ENCODE measurements at regions not wholly inside any gene's neighbourhood (a gene's known extent, or its start where the extent isn't known, plus 50 kb on each side); places are given as distances from the start of the nearest gene placed in this dataset.

- Histone ChIP-seq H3K4me1 (ENCODE audit: control insufficient read depth, extremely low read depth, insufficient read depth, low read length) (no peaks in the 10 kb centered on the region), H3K27me3 (ENCODE audit: control insufficient read depth in 2 of 2, insufficient read depth in 2 of 2, low read length in 2 of 2) (no peaks in the 10 kb centered on the region), H2AFZ (ENCODE audit: low read depth, low read length) (no peak overlapping the region), H3K36me3 (ENCODE audit: control insufficient read depth in 2 of 2, extremely low read depth in 1 of 2, insufficient read depth in 2 of 2, low read length in 2 of 2) (no peaks in the 10 kb centered on the region), H3K4me3 (replicated peaks in 1 of 3; ENCODE audit: insufficient read depth in 1 of 3, low read depth in 1 of 3, low read length in 3 of 3) (no peak overlapping the region), H3K4me2 (ENCODE audit: insufficient read depth, low read length) (no peak overlapping the region), H3K9me1 (replicated peaks; ENCODE audit: control insufficient read depth, extremely low read depth, insufficient read depth, low read length) (no peaks in the 10 kb centered on the region), H4K20me1 (replicated peaks; ENCODE audit: control insufficient read depth, extremely low read depth, insufficient read depth, low read length) (no peaks in the 10 kb centered on the region), H3K9me3 (replicated peaks; ENCODE audit: control insufficient read depth, insufficient read depth, low read length) (no peaks in the 10 kb centered on the region), H3K9ac (replicated peaks; ENCODE audit: extremely low read depth, insufficient read depth, low read length) (no peak overlapping the region), H3K79me2 (ENCODE audit: control insufficient read depth, insufficient read depth, low read length) (no peaks in the 10 kb centered on the region), H3K27ac (ENCODE audit: insufficient read depth, low read depth, low read length) (no peak overlapping the region)
- TF ChIP-seq FOS (IDR thresholded peaks at IDR 0.05; ENCODE audit: borderline replicate concordance, insufficient read depth, low read length) (no peak), JUN (IDR thresholded peaks at IDR 0.05; ENCODE audit: borderline replicate concordance, insufficient read depth, insufficient read length, low read depth) (no peak), GATA2 (IDR thresholded peaks at IDR 0.05; ENCODE audit: insufficient read depth, insufficient read length, low read depth, low read length) (no peak), POLR2A (IDR thresholded peaks at IDR 0.05; ENCODE audit: low read depth, low read length) (no peak), POLR2AphosphoS5 (IDR thresholded peaks at IDR 0.05; ENCODE audit: insufficient read depth, low read depth, low read length) (no peak), EZH2 (IDR thresholded peaks at IDR 0.05; ENCODE audit: borderline replicate concordance, low read depth, low read length, severe bottlenecking) (no peak), MYC (IDR thresholded peaks at IDR 0.05; ENCODE audit: low read depth, low read length) (no peak)
- TF ChIP-seq, protein P1, sequence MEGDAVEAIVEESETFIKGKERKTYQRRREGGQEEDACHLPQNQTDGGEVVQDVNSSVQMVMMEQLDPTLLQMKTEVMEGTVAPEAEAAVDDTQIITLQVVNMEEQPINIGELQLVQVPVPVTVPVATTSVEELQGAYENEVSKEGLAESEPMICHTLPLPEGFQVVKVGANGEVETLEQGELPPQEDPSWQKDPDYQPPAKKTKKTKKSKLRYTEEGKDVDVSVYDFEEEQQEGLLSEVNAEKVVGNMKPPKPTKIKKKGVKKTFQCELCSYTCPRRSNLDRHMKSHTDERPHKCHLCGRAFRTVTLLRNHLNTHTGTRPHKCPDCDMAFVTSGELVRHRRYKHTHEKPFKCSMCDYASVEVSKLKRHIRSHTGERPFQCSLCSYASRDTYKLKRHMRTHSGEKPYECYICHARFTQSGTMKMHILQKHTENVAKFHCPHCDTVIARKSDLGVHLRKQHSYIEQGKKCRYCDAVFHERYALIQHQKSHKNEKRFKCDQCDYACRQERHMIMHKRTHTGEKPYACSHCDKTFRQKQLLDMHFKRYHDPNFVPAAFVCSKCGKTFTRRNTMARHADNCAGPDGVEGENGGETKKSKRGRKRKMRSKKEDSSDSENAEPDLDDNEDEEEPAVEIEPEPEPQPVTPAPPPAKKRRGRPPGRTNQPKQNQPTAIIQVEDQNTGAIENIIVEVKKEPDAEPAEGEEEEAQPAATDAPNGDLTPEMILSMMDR (IDR thresholded peaks at IDR 0.05; ENCODE audit: extremely low read depth in 1 of 2, insufficient read depth in 1 of 2, low read depth in 1 of 2, low read length in 2 of 2), result no peak
- TF ChIP-seq, protein P2, sequence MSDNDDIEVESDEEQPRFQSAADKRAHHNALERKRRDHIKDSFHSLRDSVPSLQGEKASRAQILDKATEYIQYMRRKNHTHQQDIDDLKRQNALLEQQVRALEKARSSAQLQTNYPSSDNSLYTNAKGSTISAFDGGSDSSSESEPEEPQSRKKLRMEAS (IDR thresholded peaks at IDR 0.05; ENCODE audit: insufficient read depth, insufficient read length), result no peak
- no peak for FAIRE-seq
- no peak for DNase-seq (ENCODE audit: low read depth, low spot score)
- BruUV-seq (replicated peaks), result no TSS peak
- ChIA-PET CTCF (no interaction called here), POLR2A (no interaction called here)
- intact Hi-C loops (cut with micrococcal nuclease) (no loop called here), dilution Hi-C loops (cut with MboI; ENCODE audit: extremely low pct_ligation_motif_present, low sequenced_read_pairs) (no loop called here)
These were observed 79.7 kb upstream of the PBX1 start for GRCh38 chr1:164479242-164479641.
